NT2/D1 (cell line): ENCODE measurements at regions not wholly inside any gene's neighbourhood (a gene's known extent, or its start where the extent isn't known, plus 50 kb on each side); places are given as distances from the start of the nearest gene placed in this dataset.

Experiments
- DNase-seq: peaks from one replicate; pipeline ENCODE4 v3.0.0-alpha.2; 2011; ENCODE audit warnings: low read depth, low spot score
- H3K27me3 ChIP-seq: 2 replicates; pipeline ENCODE4 v1.6.0; 2011; ENCODE audit warnings: mild to moderate bottlenecking; ENCODE audit not compliant: insufficient read length, insufficient read depth
- H3K36me3 ChIP-seq: 2 replicates; pipeline ENCODE4 v1.6.1; 2011; ENCODE audit warnings: mild to moderate bottlenecking, low read length, mixed read lengths; ENCODE audit not compliant: insufficient read depth, insufficient read length
- H3K4me1 ChIP-seq: 2 replicates; pipeline ENCODE4 v1.5.1; 2011; ENCODE audit not compliant: insufficient read depth, insufficient read length
- H3K4me3 ChIP-seq: 2 replicates; pipeline ENCODE4 v1.5.1; 2011; ENCODE audit warnings: low read depth; ENCODE audit not compliant: insufficient read length
- H3K9ac ChIP-seq: 2 replicates; pipeline ENCODE4 v1.6.0; 2011; ENCODE audit warnings: low read depth; ENCODE audit not compliant: insufficient read length
- H3K9me3 ChIP-seq: 2 replicates; pipeline ENCODE4 v1.5.1; 2011; ENCODE audit warnings: mild to moderate bottlenecking, low read length; ENCODE audit not compliant: insufficient read depth
- SUZ12 ChIP-seq: IDR thresholded peaks from 2 replicates; pipeline ENCODE4 v1.6.1; 2011; ENCODE audit not compliant: insufficient read length, insufficient read depth; ENCODE audit errors: extremely low read depth
- YY1 ChIP-seq: IDR thresholded peaks from 2 replicates; pipeline ENCODE4 v1.6.1; 2011; ENCODE audit not compliant: insufficient read length, insufficient read depth
- ZNF274 ChIP-seq: IDR thresholded peaks from 2 replicates; pipeline ENCODE4 v1.6.1; 2011; ENCODE audit warnings: mild to moderate bottlenecking, low read depth, low read length

GRCh38 chr6:146997062-146997461 is 207.2 kb upstream of the STXBP5 start:
- no peak overlapping the region for H3K9ac ChIP-seq
- no peak for DNase-seq
- no peak overlapping the region for H3K4me3 ChIP-seq
- no peaks in the 10 kb centered on the region for H3K27me3 ChIP-seq
- no peaks in the 10 kb centered on the region for H3K9me3 ChIP-seq
- TF ChIP-seq ZNF274, result no peak
- TF ChIP-seq YY1, result no peak
- TF ChIP-seq SUZ12, result no peak
- H3K4me1 ChIP-seq, result no peaks in the 10 kb centered on the region
- H3K36me3 ChIP-seq, result no peaks in the 10 kb centered on the region

GRCh38 chr6:146999766-147000165 is 204.5 kb upstream of the STXBP5 start:
- DNase-seq, result no peak
- Histone ChIP-seq H3K9ac (no peak overlapping the region), H3K4me1 (no peaks in the 10 kb centered on the region), H3K27me3 (no peaks in the 10 kb centered on the region), H3K36me3 (no peaks in the 10 kb centered on the region), H3K4me3 (no peak overlapping the region), H3K9me3 (no peaks in the 10 kb centered on the region)
- TF ChIP-seq SUZ12 (no peak), ZNF274 (no peak)

- Histone ChIP-seq H3K4me1 (no peaks in the 10 kb centered on the region), H3K36me3 (no peaks in the 10 kb centered on the region), H3K27me3 (no peaks in the 10 kb centered on the region), H3K9me3 (no peaks in the 10 kb centered on the region), H3K4me3 (no peak overlapping the region), H3K9ac (no peak overlapping the region)
- no peak for DNase-seq
- TF ChIP-seq SUZ12, result no peak
- no peak for TF ChIP-seq YY1
- no peak for TF ChIP-seq ZNF274
These were observed 203.4 kb upstream of the STXBP5 start for GRCh38 chr6:147000545-147001488.

GRCh38 chr6:147001621-147002020 is 202.6 kb upstream of the STXBP5 start:
- H3K4me1 ChIP-seq, result no peaks in the 10 kb centered on the region
- DNase-seq, result no peak

GRCh38 chr6:147003186-147003585 is 201.0 kb upstream of the STXBP5 start:
- no peaks in the 10 kb centered on the region for H3K27me3 ChIP-seq
- no peaks in the 10 kb centered on the region for H3K36me3 ChIP-seq
- no peak overlapping the region for H3K4me3 ChIP-seq
- TF ChIP-seq ZNF274, result no peak
- no peak for TF ChIP-seq SUZ12
- no peak for TF ChIP-seq YY1
- DNase-seq, result no peak
- no peaks in the 10 kb centered on the region for H3K9me3 ChIP-seq
- no peaks in the 10 kb centered on the region for H3K4me1 ChIP-seq
- no peak overlapping the region for H3K9ac ChIP-seq

More at GRCh38 chr6:147001621-147002020, 202.6 kb upstream of the STXBP5 start:
- no peak overlapping the region for H3K4me3 ChIP-seq
- no peaks in the 10 kb centered on the region for H3K9me3 ChIP-seq
- TF ChIP-seq ZNF274 (no peak), SUZ12 (no peak), YY1 (no peak)
- no peak overlapping the region for H3K9ac ChIP-seq
- H3K27me3 ChIP-seq, result no peaks in the 10 kb centered on the region
- no peaks in the 10 kb centered on the region for H3K36me3 ChIP-seq

- Histone ChIP-seq H3K4me1 (no peaks in the 10 kb centered on the region), H3K4me3 (no peak overlapping the region), H3K27me3 (no peaks in the 10 kb centered on the region), H3K9me3 (no peaks in the 10 kb centered on the region), H3K36me3 (no peaks in the 10 kb centered on the region), H3K9ac (no peak overlapping the region)
- TF ChIP-seq YY1 (no peak), SUZ12 (no peak), ZNF274 (no peak)
- peak; percentile 5 for DNase-seq
These were observed 198.7 kb upstream of the STXBP5 start for GRCh38 chr6:147005499-147005898.

GRCh38 chr6:147007441-147007840 is 196.8 kb upstream of the STXBP5 start:
- Histone ChIP-seq H3K9me3 (no peaks in the 10 kb centered on the region), H3K27me3 (no peaks in the 10 kb centered on the region), H3K4me3 (no peak overlapping the region), H3K9ac (no peak overlapping the region), H3K36me3 (no peaks in the 10 kb centered on the region), H3K4me1 (no peaks in the 10 kb centered on the region)
- no peak for TF ChIP-seq ZNF274
- TF ChIP-seq YY1, result no peak
- TF ChIP-seq SUZ12, result no peak
- DNase-seq, result no peak

GRCh38 chr6:147009358-147009757 is 194.9 kb upstream of the STXBP5 start:
- Histone ChIP-seq H3K27me3 (no peaks in the 10 kb centered on the region), H3K4me1 (no peaks in the 10 kb centered on the region), H3K4me3 (no peak overlapping the region), H3K9me3 (no peaks in the 10 kb centered on the region), H3K9ac (no peak overlapping the region), H3K36me3 (no peaks in the 10 kb centered on the region)
- no peak for DNase-seq
- TF ChIP-seq YY1 (no peak), SUZ12 (no peak), ZNF274 (no peak)
